DMS153 treated with DMSO at 0.1 percent for 48 hours (cell line): ENCODE measurements at regions not wholly inside any gene's neighbourhood (a gene's known extent, or its start where the extent isn't known, plus 50 kb on each side); places are given as distances from the start of the nearest gene placed in this dataset.
"Not testable (repeated sequence)": the region's sequence is repeated elsewhere in the genome, so short reads cannot be mapped to it uniquely, and the experiment has no call there.

ENCODE experiments used
- DNase-seq: peaks from one replicate; lab custom pipeline; 2025; ENCODE audit not compliant: unreplicated experiment; lab: John Stamatoyannopoulos, UW

GRCh38 chr1:229141689-229142377 is 129.1 kb upstream of the RAB4A start:
- DNase-seq: no peak

DNA sequence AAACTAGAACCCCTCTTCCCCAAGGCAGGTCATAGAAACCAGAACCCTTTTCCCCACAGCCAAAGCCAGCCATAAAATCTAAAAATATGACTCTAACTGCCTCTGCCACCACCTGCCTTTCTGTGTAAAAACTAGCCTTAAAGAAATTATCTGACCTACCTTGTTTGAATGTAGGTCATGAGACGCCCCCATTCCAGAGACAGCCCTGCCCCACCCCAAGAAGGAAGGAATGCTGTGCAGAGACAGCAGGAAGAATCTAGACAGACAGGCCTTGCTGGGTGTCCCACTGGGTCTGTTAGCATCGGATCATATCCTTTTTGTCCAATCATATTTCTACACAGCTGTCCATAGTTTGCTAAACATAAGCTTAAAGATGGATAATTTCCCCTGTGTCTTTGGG is 128.4 kb upstream of the RAB4A start:
- DNase-seq: no peak

DNA sequence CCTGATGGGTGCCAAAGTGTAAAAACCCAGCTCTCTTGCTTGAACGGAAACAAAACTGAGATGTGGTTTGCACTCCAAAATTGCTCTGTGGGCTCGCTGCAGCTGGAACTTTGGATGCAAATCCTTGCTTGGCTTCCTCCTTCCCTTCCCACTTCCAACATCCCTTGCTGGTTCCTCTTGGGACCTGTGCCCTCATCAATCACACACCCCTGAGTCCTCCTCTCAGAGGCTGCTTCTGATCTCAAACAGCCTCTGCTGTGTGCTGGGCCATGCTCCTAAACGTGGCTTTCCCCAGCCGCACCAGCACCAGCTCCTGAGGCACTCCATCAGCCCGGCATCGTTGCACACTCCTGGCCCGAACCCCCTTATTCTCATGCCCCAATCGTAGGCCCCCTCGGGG is 124.3 kb upstream of the RAB4A start:
- DNase-seq: no peak

DNA sequence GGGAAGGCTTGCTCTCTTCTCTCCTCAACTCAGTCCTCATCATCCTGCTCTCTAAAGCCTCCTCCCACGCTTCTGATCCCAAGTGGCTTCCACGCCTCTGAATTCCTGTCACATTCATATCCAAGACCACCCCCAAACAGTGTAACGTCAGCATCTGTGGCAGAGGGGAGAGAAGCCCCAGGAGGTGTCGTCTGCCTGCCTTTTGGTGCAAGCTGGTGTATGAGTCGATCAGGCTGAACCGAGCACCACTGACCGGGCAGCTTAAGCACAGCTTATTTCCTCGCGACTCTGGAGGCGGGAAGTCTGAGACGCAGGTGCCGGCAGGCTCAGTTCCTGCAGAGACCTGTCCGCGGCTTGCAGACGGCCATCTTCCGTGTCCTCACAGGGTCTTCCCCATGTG is 123.8 kb upstream of the RAB4A start:
- DNase-seq: no peak

DNA sequence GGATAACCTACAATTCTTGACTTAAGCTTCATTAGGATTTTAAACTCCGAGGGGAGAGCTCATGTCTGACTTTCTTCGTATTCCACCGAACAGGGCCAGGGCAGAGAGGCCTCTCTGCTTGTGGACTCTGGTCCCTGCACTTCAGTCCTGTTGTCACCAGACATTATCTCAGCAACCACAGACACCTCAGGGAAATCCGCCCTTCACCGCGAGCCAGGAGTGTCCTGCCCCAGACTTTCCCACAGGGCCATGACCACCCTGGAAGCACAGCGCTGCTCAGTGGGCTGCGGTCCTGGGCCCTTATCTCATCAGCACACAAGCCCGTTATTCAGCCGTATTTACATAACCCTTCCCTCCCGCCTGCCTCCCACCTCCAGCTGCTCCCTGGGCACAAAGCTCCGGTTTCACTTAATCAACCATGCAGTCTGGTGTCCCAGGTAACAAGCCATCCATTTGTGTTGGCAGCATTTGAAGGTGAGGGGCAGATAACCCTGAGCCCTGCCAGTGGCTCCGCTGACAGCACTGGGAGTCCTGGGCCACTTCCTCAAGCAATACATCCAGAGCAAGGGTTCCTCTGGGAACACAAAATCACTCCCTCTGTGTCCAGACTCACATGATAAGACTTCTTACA is 122.8 kb upstream of the RAB4A start:
- peak; percentile 84 for DNase-seq

DNA sequence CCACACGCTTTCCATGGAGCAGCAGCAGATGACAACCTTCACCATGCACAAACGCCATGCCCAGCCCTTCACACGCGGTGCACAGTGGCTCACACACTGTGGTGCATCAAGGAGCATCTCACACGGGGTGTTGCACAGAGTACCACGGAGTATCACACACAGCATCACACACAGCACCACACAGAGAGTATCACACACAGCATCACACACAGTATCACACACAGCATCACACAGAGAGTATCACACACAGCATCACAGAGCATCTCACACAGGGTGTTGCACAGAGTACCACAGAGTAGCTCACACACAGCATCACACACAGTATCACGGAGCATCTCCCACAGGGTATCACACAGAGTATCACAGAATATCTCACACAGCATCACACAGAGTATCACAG is 122.2 kb upstream of the RAB4A start:
- DNase-seq: no peak

- DNase-seq: no peak
Measured at GRCh38 chr1:229149435-229149834, 121.5 kb upstream of the RAB4A start.

GRCh38 chr1:229150518-229150917 is 120.4 kb upstream of the RAB4A start:
- DNase-seq: no peak

DNA sequence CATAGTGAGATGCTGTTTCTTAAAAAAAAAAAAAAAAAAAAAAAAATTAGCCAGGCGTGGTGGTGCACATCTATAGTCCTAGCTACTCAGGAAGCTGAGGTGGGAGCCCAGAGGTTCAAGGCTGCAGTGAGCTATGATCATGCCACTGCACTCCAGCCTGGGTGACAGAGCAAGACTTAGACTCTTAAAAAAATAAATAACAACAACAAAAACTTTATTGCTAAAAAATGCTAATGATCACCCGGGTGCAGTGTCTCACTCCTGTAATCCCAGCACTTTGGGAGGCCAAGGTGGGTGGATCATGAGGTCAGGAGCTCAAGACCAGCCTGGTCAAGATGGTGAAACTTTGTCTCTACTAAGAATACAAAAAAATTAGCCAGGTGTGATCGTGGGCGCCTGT is 119.5 kb upstream of the RAB4A start:
- not testable (repeated sequence) for DNase-seq

DNA sequence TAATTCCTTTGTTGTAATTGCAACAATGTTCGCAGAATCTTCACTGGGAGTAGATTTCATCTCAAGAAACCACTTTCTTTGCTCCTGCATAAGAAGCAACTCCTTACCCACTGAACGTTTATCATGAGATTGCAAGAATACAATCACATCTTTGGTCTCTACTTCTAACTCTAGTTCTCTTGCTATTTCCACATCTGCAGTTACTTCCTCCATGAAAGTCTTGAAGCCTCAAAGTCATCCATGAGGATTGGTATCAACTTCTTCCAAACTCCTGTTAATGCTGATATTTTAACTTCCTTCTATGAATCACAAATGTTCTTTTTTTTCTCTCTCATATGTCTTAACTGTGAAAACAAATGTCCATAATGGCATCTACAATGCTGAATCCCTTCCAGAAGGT is 118.6 kb upstream of the RAB4A start:
- no peak for DNase-seq

GRCh38 chr1:229153955-229154548 is 116.9 kb upstream of the RAB4A start:
- DNase-seq: no peak

DNA sequence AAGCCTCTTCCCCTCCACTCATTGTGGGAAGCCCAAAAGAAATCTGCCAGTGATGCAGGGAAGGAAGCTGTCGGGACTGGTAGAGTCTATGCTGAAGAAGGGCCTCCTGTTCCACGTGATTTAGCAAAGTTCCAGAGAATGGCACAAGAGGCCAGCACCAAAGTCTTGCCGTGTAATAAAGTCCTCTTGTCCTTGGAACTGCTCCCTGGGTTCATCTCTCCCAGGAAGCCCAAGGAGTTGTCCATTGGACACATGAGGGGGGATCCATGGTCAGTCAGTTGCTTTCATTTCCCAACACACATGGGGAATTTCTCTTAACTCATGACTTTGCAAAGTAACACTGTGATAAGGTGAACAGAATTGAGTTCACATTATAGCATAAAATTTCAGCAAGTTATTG is 116.1 kb upstream of the RAB4A start:
- DNase-seq: no peak

- no peak for DNase-seq
Measured at GRCh38 chr1:229155472-229155871, 115.4 kb upstream of the RAB4A start.

GRCh38 chr1:229156872-229157271 is 114.0 kb upstream of the RAB4A start:
- DNase-seq: no peak

GRCh38 chr1:229157480-229157879 is 113.4 kb upstream of the RAB4A start:
- DNase-seq: no peak

- no peak for DNase-seq
Measured at GRCh38 chr1:229158341-229158921, 112.5 kb upstream of the RAB4A start.

DNA sequence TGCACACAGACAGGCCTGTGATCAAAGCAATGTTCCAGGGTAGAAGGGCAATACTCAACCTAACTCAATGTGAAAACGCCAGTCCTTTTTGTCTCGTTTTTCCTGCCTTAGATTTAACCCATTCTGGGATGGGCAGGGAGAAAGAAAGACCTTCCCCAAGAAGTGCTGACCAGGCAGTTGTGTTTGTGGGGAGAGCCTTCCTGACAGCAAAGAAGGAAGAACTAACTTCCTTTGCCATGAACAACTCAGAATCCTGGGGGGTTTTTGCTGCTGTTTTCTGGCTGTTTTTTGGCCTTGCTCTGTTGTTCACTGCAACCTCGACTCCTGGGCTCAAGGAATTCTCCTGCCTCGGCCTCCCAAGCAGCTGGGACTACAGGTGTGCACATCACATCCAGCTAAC is 112.0 kb upstream of the RAB4A start:
- DNase-seq: no peak

GRCh38 chr1:229159668-229160544 is 111.0 kb upstream of the RAB4A start:
- no peak for DNase-seq

DNA sequence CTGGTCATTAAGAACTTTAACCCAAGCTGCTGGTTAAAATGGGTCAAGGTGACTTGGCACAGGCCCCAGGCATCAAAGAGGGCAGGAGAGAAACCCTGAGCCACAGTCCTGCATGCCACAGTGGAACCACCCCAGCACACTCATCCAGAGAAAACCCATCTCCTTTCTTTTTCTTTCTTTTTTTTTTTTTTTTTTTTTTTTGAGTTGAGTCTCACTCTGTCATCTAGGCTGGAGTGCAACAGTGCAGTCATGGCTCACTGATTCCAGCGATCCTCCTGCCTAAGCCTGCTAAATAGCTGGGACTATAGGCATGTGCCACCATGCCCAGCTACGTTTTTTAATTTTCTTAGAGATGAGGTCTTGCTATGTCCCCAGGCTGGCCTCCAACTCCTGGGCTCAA is 109.2 kb upstream of the RAB4A start:
- no peak for DNase-seq

GRCh38 chr1:229162825-229163515 is 107.9 kb upstream of the RAB4A start:
- no peak for DNase-seq

GRCh38 chr1:229164348-229164747 is 106.6 kb upstream of the RAB4A start:
- DNase-seq: no peak
